Gastrocnemius medialis (tissue), 4 donors: ENCODE measurements at regions not wholly inside any gene's neighbourhood (a gene's known extent, or its start where the extent isn't known, plus 50 kb on each side); places are given as distances from the start of the nearest gene placed in this dataset.

ENCODE experiments used
- ATAC-seq, 2 donors: fragments of 150-250 bp; one replicate each; pipeline ENCODE4 v1.9.1; 2016
- DNase-seq, 2 donors: peaks; one replicate each; pipeline ENCODE4 v3.0.0-alpha.2; 2019
- H3K27ac ChIP-seq, 4 donors: fragments of 200-600 bp; sonication (generic); 1 replicate in 1 of 4; 2 replicates in 3 of 4; pipeline ENCODE4 v1.5.1; 2016 to 2018; ENCODE audit warnings: mild to moderate bottlenecking in 2 of 4, moderate library complexity in 1 of 4
- H3K27me3 ChIP-seq, 3 donors: fragments of 200-600 bp; sonication (generic) in 2 of 3; 1 replicate in 1 of 3; 2 replicates in 2 of 3; pipeline versions ENCODE4 v1.5.1 to v1.6.0; 2016 to 2019; ENCODE audit warnings: mild to moderate bottlenecking in 1 of 3, moderate library complexity in 1 of 3
- H3K36me3 ChIP-seq, 2 donors: fragments of 200-600 bp; sonication (generic) in 1 of 2; one replicate each; pipeline ENCODE4 v1.5.1; 2017 to 2018
- H3K4me1 ChIP-seq, 2 donors: fragments of 200-600 bp; sonication (generic) in 1 of 2; one replicate each; pipeline ENCODE4 v1.5.1; 2016 to 2017; ENCODE audit warnings: mild to moderate bottlenecking in 2 of 2
- H3K4me3 ChIP-seq, 4 donors: fragments of 200-600 bp; sonication (generic) in 3 of 4; 1 replicate in 1 of 4; 2 replicates in 3 of 4; pipeline ENCODE4 v1.5.1; 2016 to 2019; ENCODE audit warnings: mild to moderate bottlenecking in 2 of 4
- H3K9me3 ChIP-seq, 3 donors: fragments of 200-600 bp; sonication (generic) in 2 of 3; 1 replicate in 1 of 3; 2 replicates in 2 of 3; pipeline ENCODE4 v1.5.1; 2016 to 2019
- POLR2A ChIP-seq, 2 donors: fragments of 450-650 bp; IDR thresholded peaks; one replicate each; pipeline ENCODE4 v1.6.1; 2017; ENCODE audit warnings: antibody characterized with exemption in 2 of 2, mild to moderate bottlenecking in 2 of 2, moderate library complexity in 2 of 2
- in situ Hi-C, 4 donors: fragments of 200-750 bp; cut with MboI; loops; one replicate each; pipeline versions ENCODE4 v1.15.0 to v1.8.0; 2017; ENCODE audit warnings: low sequenced_read_pairs in 4 of 4
- intact Hi-C: fragments of 100-400 bp; cut with DNase I; formaldehyde crosslinking; loops from one replicate; pipeline ENCODE4 v1.15.1; 2023; ENCODE audit warnings: low total_unique reads
- TF ChIP-seq, protein P1 (sequence below), 5 experiments: fragments of 450-650 bp in 3 of 5; fragments of 200-600 bp in 2 of 5; sonication (generic) in 2 of 5; IDR thresholded peaks in 4 of 5; conservative IDR thresholded peaks in 1 of 5; 1 replicate in 4 of 5; 2 replicates in 1 of 5; pipeline ENCODE4 v1.5.1; 2016 to 2019; ENCODE audit warnings: antibody characterized with exemption in 5 of 5, mild to moderate bottlenecking in 3 of 5, moderate library complexity in 3 of 5

DNA sequence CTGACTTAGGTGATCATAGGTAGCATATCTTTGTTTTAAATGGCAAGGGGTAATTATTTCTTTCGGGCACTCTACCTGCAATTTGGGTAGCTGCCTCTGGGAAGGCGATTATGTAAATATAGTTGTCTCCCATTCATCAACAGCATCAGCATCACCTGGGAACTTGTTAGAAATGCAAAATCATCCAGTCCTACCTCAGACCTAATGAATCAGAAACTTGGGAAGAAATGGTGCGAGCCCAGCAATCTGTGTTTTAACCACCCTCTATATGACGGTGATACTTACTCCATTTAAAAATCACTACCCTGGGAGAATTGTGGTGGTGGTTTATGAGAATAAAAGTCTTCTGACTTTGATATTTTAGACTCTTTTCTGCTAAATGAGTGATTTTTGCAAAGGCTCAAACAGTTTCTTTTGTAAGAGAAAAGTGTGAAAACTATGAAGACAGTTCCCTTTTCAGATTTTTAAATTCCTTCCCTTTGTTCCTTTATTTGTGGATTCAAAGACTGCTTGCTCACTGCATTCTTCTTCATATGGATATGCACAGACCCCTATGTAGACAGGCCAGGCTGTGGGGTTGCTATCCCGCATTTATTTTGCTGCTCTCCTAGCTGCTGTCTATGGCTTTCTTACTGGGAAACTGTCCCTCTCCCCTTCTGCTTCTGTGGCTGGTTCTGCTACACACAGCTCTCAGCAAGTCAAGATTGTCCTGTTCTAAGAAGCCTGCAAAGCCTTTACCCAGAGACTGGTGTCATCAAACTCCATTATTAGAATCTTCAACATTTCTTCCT, 365.3 kb downstream of the RNF144B start:
- no peak overlapping the region for H3K4me3 ChIP-seq
- intact Hi-C loops (no loop called here), in situ Hi-C loops (no loop called here)
- H3K27ac ChIP-seq, result no peak overlapping the region
- no peaks in the 10 kb centered on the region for H3K9me3 ChIP-seq
- ATAC-seq (no peak), DNase-seq (no peak)
- H3K27me3 ChIP-seq, result no peaks in the 10 kb centered on the region
- no peaks in the 10 kb centered on the region for H3K36me3 ChIP-seq
- H3K4me1 ChIP-seq, result no peaks in the 10 kb centered on the region
- TF ChIP-seq, protein P1, sequence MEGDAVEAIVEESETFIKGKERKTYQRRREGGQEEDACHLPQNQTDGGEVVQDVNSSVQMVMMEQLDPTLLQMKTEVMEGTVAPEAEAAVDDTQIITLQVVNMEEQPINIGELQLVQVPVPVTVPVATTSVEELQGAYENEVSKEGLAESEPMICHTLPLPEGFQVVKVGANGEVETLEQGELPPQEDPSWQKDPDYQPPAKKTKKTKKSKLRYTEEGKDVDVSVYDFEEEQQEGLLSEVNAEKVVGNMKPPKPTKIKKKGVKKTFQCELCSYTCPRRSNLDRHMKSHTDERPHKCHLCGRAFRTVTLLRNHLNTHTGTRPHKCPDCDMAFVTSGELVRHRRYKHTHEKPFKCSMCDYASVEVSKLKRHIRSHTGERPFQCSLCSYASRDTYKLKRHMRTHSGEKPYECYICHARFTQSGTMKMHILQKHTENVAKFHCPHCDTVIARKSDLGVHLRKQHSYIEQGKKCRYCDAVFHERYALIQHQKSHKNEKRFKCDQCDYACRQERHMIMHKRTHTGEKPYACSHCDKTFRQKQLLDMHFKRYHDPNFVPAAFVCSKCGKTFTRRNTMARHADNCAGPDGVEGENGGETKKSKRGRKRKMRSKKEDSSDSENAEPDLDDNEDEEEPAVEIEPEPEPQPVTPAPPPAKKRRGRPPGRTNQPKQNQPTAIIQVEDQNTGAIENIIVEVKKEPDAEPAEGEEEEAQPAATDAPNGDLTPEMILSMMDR (IDR thresholded peaks at IDR 0.05 in 4 of 5, conservative IDR thresholded peaks at IDR 0.05 in 1 of 5), result no peak
- no peak for TF ChIP-seq POLR2A (IDR thresholded peaks at IDR 0.05)

DNA sequence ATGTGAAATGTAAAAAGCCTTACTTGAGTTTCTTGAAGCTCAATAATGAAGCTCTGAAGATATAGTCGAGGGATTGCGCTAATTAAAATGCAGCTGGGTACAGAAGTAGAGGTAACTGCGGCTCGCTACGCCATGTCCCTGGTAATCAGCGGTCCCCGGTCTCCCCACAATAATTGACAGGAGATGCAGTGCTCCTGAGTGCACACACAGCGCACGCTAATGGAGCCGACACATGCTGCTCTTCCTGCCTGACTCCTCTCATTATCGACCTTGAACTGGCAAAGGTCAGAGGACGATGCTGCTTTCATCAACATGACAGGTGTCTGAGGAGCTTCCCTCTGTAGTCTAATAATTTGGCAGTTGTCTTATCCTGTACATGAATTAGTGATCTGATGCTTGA, 365.9 kb downstream of the RNF144B start:
- no peak for DNase-seq
- intact Hi-C loops (no loop called here), in situ Hi-C loops (no loop called here)
- no peak overlapping the region for H3K27ac ChIP-seq
- no peaks in the 10 kb centered on the region for H3K4me1 ChIP-seq
- no peak for ATAC-seq
- H3K4me3 ChIP-seq, result no peak overlapping the region
- H3K9me3 ChIP-seq, result no peaks in the 10 kb centered on the region
- TF ChIP-seq POLR2A (IDR thresholded peaks at IDR 0.05), result no peak
- TF ChIP-seq, protein P1 (IDR thresholded peaks at IDR 0.05 in 4 of 5, conservative IDR thresholded peaks at IDR 0.05 in 1 of 5), result no peak
- H3K36me3 ChIP-seq, result no peaks in the 10 kb centered on the region
- no peaks in the 10 kb centered on the region for H3K27me3 ChIP-seq

DNA sequence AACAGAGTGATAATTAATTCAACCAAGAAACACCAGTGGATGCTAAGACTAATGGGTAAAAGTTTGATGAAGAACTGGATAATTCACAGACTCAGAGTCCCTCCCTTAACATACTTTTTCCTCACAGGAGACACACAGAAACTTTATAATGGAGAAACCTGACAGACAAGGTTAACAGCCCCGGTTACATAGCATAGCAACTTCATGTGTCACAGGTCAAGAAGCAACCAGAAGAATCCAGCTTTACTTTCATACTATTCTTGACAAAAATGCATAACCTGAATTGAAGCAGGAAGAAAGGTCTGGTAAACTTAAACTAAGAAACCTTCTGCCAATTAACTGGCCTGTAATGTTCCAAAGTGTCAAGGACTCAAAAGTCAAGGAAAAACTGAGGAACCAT, 375.9 kb downstream of the RNF144B start:
- Histone ChIP-seq H3K9me3 (no peaks in the 10 kb centered on the region), H3K4me1 (no peaks in the 10 kb centered on the region), H3K27me3 (no peaks in the 10 kb centered on the region), H3K36me3 (no peaks in the 10 kb centered on the region), H3K27ac (no peak overlapping the region), H3K4me3 (no peak overlapping the region)
- DNase-seq (no peak), ATAC-seq (no peak)
- intact Hi-C loops (no loop called here), in situ Hi-C loops (no loop called here)
- TF ChIP-seq POLR2A (IDR thresholded peaks at IDR 0.05), result no peak
- TF ChIP-seq, protein P1 (IDR thresholded peaks at IDR 0.05 in 4 of 5, conservative IDR thresholded peaks at IDR 0.05 in 1 of 5), result no peak

DNA sequence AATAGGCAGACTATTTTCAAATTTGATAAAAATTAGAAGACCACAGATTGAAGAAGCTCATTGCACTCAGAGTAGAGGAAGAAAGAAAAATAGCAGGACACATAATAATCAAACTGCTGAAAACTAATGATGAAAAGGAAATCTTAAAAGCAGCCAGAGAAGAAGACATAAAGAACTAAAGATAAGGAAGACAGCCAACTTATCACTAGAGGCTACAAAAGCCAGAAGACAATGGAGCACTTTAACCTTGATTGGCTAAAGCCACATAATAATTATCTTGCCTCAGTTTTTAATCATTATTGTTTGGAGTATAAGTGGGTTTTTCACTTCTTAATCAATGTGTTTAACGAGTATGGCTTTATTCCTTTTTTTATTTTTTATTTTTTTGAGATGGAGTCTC, 397.6 kb downstream of the RNF144B start:
- ATAC-seq, result no peak
- no peak for DNase-seq
- no peak overlapping the region for H3K4me3 ChIP-seq
- no peaks in the 10 kb centered on the region for H3K4me1 ChIP-seq
- H3K27ac ChIP-seq, result no peak overlapping the region
- in situ Hi-C loops, result no loop called here
- H3K36me3 ChIP-seq, result no peaks in the 10 kb centered on the region
- no peaks in the 10 kb centered on the region for H3K9me3 ChIP-seq
- intact Hi-C loops, result no loop called here
- no peaks in the 10 kb centered on the region for H3K27me3 ChIP-seq
- TF ChIP-seq, protein P1 (IDR thresholded peaks at IDR 0.05 in 4 of 5, conservative IDR thresholded peaks at IDR 0.05 in 1 of 5), result no peak
- TF ChIP-seq POLR2A (IDR thresholded peaks at IDR 0.05), result no peak
